GM18508 (cell line): ENCODE measurements at regions not wholly inside any gene's neighbourhood (a gene's known extent, or its start where the extent isn't known, plus 50 kb on each side); places are given as distances from the start of the nearest gene placed in this dataset.
"Not testable (repeated sequence)": the region's sequence is repeated elsewhere in the genome, so short reads cannot be mapped to it uniquely, and the experiment has no call there.

ENCODE experiments used
- ATAC-seq: cut with Tn5 transposase; IDR thresholded peaks from one replicate; pipeline ENCODE4 v1.9.1; 2021; ENCODE audit warnings: moderate number of reproducible peaks; ENCODE audit not compliant: insufficient read depth, unreplicated experiment

DNA sequence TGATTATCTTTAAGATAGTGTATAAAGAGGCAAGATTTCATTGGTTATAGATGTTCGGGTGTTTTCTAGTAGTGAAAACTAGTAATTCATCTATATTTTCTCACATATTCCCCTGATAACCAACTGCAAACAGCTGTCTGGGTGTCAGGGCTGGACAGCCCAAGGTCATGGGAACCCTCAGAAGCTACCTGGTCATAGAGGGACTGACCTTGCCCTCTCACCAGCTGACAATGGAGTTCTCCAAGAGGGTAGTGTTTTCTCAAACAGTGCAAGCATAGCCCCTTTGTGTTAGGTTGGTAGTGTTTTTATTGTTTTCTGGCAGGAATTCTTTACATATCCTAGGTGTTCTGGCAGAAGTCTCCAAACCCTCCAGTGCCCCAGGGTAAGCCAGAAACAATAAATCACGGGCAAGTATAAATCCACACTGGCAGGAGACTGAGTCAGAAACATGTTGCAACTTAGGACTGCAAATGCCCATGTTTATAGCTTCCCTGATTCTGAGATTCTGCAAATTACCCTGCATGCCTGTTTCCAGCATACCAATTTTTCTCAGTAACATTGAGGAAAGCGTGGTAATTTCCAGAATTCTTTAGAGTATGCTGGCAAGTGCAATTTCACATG lies 82.8 kb upstream of the ATP1A1 start:
- no peak for ATAC-seq

DNA sequence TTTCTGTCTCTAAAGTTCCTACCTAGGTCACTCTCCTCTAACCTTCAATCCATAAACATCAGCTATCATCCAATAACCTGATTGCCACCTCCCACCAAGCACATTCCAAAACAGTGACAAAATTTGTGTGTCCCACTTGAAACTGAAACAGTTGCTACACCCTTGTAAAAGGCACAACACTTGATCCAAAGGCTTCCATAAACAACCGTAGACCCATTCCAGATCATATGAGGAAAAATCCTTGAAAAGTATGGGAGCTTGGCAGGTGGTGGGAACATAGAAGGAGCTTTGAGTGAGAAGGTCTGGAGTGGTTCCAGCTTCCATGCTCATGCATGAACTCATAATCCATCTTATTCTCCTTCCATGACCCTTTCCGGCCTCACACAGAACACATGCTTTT lies 82.0 kb upstream of the ATP1A1 start:
- ATAC-seq = no peak

DNA sequence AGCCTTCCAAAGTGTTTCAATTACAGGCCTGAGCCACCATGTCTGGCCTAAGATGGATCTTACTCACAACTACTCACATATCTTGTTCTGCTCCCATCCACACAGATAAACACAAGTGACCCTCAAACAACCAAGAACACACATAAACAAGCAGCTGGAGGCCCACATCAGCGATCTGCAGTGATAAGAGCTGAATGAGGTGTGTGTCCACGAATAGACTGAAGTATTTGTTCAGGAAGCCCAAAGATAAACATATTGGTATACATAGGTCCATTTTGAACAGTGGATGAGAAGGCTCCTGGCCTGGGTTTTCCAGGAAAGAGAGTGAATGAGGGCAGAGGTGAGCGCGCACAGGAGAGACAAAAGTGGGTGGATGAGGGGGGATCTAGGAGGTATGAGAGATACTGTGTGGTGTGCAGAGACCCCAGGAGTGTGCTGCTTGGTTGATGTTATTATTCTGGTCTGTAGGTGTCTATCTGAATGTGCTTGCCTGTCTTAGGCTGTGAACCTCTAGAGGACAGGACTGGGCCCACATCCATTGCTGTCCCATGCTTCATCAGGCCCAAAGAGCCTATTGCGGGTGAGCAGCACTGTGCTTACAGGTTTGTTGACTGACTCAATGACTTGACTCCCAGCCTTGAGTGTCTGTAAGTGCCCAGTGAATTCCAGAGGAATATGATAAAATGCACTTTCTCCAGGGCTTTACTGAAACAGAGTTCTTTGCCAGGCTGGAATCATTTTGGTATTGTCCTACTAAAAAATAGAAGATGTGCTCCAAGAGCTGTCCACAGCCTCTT lies 79.9 kb upstream of the ATP1A1 start:
- no peak for ATAC-seq

GRCh38 chr1:116297495-116298212 lies 75.4 kb upstream of the ATP1A1 start:
- no peak for ATAC-seq

GRCh38 chr1:116298213-116298579 lies 74.8 kb upstream of the ATP1A1 start:
- not testable (repeated sequence) for ATAC-seq

DNA sequence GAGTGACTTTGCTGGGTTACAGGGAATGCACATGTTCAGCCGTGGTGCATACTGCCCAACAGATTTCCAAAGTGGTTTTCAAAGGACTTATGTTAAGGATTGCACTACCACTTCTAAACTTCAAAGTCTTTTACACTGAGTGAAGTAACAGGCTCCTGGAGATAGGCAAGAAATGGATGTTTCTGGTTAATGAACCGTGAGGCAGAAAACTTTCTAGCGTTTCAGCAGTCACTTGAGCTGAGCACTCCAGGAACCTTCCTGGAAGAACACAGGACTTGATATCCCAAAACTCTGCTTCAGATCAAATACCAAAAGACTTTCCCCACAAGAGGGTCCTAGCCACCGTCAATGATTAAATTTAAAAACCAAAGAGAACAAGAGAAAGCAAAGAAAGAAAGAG lies 74.3 kb upstream of the ATP1A1 start:
- ATAC-seq = no peak

- no peak for ATAC-seq
These were observed 73.8 kb upstream of the ATP1A1 start for GRCh38 chr1:116299248-116299647.

GRCh38 chr1:116302281-116302680 lies 70.8 kb upstream of the ATP1A1 start:
- ATAC-seq = no peak

DNA sequence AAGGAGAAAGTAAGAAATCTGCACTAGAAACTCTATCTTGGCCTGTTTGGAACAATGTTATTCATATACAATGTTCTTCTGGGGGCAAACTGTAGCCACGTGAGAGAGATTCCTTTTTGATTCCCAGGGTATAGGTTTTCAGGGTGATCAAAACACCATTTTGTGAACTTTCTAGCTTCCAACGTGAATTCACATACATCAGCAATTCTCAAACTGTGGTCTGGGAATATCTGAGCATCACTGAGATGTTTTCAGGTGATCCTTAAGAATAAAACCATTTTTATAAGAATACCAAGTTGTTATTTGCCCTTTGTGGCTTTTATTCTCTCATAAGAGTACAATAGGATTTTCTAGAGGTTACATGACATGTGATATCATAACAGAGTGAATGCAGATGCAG lies 66.9 kb upstream of the ATP1A1 start:
- ATAC-seq = no peak

DNA sequence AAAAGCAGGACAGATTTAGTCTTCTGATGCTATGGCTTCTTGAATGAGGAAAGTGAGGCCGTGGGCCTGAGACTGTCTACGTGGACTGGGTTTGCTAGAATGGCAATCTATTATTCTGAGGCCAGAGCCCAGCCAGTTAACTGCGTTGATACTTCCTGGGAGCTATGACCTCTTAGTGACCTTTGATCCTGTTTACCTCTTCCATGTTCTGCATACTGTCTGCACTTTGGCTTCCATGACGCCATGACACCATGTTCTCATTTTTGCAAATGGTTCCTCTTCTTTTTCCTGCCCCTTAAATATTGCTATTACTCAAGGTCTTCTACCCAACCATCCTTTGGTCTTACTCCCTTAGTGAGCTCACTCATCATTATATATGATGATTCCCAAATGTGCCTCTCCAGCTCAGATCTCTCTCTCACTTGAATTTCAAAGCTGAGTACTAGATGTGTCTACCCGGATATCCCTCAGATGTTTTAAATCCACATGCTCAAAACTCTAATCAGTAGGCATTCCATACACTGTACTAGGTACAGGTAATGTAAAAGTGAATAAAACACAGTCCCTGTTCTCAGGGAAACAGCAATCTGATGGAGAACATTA lies 66.1 kb upstream of the ATP1A1 start:
- ATAC-seq = no peak

GRCh38 chr1:116308276-116308675 lies 64.8 kb upstream of the ATP1A1 start:
- no peak for ATAC-seq

GRCh38 chr1:116309090-116309870 lies 63.8 kb upstream of the ATP1A1 start:
- ATAC-seq = no peak

- ATAC-seq = no peak
These were observed 62.9 kb upstream of the ATP1A1 start for GRCh38 chr1:116310180-116310579.

- no peak for ATAC-seq
These were observed 61.9 kb upstream of the ATP1A1 start for GRCh38 chr1:116311193-116311592.

DNA sequence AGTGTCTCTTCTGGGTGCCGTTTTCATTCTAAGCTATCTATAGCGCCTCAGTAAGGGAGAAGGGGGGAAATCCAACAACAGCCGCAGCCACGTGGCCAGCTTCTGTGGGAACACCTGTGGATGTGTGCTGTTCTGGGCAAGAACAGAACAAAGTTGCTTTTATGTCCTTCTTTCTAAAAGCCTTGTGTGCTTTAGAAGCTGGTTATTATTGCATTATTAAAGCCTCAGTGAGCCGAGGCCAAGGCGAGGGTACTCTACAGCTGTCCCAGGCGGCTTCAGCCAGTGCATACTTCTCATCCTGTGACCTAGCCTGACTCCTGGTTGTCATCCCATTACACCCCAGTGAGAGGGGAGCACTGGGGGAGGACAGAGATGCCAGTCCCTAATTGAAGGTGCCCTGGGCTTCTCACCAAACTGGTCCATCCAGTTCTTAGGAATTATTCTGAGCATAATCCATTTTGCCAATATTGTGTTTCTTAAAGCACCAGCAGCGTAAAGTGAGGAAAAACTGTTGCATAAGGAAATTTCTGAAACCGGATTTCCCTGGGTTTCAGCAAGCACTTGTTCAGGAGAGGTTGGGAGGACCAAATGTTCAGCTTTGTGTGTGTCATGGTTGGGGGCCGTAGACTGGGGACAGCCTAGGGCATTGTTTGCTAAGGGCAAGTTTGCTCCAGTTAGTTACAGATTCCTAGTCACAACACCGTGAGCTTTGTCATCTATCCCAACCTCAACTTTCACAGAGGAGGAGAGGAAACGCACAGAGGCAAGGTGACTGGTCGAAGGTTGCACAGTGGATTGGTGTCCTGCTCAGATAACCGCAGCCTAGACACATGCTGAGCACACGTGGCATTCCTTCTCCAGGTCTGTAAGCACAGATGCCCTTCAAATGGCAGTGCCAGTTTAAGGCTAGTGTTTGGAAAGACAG lies 61.0 kb upstream of the ATP1A1 start:
- ATAC-seq = no peak

- no peak for ATAC-seq
These were observed 60.4 kb upstream of the ATP1A1 start for GRCh38 chr1:116312681-116313069.

GRCh38 chr1:116313776-116314175 lies 59.3 kb upstream of the ATP1A1 start:
- no peak for ATAC-seq

- no peak for ATAC-seq
These were observed 58.6 kb upstream of the ATP1A1 start for GRCh38 chr1:116314305-116314919.

GRCh38 chr1:116316373-116316772 lies 56.7 kb upstream of the ATP1A1 start:
- ATAC-seq = no peak
